CD4-positive, alpha-beta T cell treated with Interleukin-12 subunit alpha and Interleukin-12 subunit beta, for 1 hour (primary cell): ENCODE measurements at regions not wholly inside any gene's neighbourhood (a gene's known extent, or its start where the extent isn't known, plus 50 kb on each side); places are given as distances from the start of the nearest gene placed in this dataset.
"Not testable (repeated sequence)": the region's sequence is repeated elsewhere in the genome, so short reads cannot be mapped to it uniquely, and the experiment has no call there.

Experiments
- DNase-seq: peaks from one replicate; pipeline ENCODE4 v3.0.0-alpha.2; 2020

- DNase-seq, result no peak
Observed at GRCh38 chr10:2777666-2778355, 289.5 kb upstream of the PFKP start.

DNA sequence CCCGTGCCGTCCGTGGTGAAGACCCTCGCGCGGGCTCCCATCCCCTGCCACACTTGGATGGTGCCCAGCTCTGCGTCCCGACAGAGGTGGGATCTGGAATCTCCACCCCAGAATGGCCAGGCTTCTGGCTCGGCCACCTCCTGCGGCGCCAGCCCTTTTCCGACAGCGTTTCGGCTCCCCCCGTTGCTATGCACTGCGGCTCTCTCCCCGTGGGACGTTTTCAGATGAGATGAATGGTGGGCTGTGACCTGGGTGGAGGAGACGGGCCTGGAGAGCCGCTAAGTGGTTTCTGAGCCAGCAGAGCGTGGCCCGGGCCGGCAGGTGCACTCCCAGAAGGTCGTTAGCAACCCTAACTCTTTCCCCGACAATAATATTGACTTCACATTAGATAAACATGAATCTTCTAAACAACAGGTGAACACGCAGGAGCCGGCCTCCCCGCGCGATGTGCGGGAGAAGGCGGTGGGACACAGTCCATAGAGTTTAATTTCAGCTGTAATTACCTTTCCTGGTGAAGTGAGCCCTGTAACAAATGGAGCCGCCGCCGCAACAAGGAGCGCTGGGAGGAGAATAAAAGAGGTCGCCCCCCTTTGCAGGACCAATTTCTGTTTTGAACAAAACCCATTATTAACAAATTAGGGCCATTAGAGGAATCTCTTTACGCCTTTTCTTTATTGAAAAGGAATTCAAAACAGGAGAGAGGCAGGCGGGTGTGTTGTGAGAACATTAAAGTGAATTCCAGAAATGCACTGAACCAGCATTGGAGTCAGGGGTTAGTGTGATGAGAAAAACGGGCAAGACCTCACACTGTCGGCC is 294.3 kb upstream of the PFKP start:
- no peak for DNase-seq

DNA sequence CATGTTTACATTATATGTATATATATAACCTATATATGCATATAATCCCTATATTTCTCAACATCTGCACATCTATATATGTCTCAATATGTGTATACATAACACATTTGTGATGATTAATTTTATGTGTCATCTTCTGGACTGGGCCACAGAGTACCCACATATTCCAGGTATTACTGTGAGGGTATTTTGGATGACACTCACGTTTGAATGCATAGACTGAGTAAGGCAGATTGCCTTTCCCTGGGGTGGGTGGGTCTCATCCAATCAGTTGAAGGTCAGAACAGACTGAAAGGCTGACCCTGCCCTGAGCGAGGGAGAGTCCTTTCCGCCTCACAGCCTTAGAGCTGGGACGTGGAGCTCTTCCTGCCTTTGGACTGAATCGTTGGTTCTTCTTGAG is 295.2 kb upstream of the PFKP start:
- no peak for DNase-seq

DNA sequence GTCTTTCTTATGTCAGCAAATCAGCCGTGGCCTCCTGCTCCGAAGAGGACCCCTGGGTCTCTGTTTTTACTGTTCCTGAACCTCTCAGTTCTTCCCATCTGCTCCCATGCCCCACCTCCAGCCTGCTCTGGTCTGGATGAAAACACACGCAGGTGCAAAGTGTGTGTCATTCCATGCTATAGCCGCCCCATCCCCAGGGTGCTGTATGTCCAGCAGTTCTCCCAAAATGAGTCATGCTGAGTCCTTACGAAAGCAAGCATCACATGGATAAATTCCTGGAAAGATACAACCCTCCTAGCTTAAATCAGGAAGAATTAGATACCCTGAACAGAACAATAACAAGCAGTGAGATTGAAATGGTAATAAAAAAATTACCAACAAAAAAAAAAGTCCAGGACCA is 300.1 kb upstream of the PFKP start:
- DNase-seq, result not testable (repeated sequence)

- DNase-seq, result no peak
Observed at GRCh38 chr10:2761971-2762370, 305.4 kb upstream of the PFKP start.

GRCh38 chr10:2761311-2761710 is 306.0 kb upstream of the PFKP start:
- no peak for DNase-seq

- DNase-seq, result no peak
Observed at GRCh38 chr10:2760736-2761135, 306.6 kb upstream of the PFKP start.

DNA sequence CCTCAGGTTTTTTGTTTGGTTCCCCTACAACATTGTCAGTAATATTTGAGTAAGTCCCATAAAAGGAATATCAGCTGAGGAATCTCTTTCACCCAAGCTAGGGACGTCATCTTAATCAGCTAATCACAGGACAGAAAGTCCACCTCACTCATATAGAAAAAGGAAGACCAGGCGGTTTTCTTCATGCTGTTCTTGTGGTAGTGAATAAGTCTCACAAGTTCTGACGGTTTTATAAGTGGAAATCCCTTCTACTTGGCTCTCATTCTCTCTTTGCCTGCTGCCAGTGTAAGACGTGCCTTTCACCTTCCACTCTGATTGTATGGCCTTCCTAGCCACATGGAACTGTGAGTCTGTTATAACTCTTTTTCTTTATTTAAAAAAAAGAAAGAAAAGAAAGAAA is 308.1 kb upstream of the PFKP start:
- DNase-seq, result no peak

DNA sequence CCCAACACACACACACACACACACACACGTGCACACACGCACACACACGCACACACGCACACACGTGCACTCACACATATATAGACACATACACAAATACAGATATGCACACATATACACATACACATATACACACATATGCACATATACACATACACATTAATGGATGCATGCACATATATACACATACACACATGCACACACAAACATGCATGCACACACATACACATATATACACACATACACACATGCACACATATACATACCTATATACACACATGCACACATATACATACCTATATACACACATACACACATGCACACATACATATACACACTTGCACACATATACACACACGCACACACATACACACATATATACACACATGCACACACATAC is 312.4 kb upstream of the PFKP start:
- DNase-seq, result no peak

DNA sequence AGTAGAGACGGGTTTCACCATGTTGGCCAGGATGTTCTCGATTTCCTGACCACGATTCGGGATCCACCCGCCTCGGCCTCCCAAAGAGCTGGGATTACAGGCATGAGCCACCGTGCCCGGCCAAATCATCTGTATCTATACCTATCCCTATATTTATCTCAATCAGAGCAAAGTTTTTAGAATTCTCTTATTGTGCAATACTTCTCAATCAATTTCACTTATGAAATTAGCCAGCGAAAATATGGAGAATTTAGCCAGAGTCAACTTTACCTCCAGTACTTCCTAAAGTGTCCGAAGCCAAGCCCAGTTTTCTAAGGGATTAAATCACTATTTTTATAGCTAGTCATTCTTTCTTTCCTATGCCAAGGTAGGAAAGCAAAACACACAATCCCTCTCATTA is 319.1 kb upstream of the PFKP start:
- DNase-seq, result no peak

GRCh38 chr10:2746638-2747037 is 320.7 kb upstream of the PFKP start:
- DNase-seq, result no peak

GRCh38 chr10:2745666-2746065 is 321.7 kb upstream of the PFKP start:
- no peak for DNase-seq

DNA sequence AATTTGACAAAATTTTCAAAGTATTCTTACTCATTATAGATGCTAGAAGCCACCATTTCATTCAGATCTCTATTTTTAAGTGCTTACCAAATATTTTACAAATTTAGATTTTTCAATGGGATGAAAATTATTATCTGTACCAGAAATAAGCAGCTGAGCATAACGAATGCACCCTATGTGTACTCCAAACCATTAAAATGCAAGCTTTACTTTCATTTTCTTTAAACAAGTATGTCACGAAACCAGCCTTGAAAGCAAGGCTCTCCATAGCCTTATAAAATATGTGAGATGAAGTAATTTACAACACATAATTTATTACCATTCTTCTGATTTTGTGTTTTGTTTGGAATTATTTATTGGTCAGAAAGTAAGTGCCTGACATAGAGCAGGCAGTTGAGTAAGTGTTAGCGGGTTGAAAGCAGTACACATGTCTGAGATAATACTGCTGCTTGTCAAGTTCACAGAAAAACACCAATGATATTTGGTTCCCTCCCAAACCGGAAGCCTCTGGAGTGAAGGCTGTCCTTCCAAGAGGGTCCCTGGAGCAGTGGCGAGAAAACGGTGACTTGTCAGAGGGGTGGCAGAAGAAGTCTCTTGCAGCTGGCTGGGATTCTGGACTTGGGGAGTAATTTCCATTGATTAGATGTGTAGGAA is 322.7 kb upstream of the PFKP start:
- DNase-seq, result no peak

GRCh38 chr10:2734603-2735002 is 332.7 kb upstream of the PFKP start:
- DNase-seq, result no peak

DNA sequence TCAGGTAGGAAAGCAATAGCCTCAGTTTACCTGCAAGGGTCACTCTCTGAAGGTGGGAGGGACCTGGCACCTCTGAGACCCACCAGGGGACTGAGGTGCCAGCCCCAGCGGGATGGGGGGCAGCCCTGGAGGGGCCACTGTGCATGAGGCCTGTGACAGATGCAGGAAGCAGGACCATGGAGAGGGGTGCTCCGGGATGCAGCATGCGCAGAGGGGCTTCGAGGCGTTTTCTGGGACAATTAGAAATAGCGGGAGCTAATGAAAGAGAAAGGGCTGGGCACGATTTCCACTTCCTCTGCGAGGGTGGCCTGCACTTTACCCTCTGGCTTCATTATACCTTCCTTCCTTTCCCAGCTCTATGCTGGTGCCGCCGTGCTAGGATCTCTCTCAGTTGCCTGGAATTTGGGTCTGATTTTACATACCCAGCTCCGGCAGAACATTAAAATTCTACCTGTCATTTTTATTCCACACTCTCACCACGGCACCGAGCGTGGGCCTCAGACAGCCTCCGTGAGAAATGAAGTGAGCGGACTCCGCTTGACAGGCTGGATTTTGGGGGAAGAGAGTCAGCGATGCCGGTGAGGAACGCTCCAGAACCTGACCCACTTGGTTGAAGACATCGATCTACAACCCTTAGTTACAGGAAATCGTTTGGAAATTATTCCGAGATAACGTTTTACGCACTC is 333.9 kb upstream of the PFKP start:
- DNase-seq, result no peak

DNA sequence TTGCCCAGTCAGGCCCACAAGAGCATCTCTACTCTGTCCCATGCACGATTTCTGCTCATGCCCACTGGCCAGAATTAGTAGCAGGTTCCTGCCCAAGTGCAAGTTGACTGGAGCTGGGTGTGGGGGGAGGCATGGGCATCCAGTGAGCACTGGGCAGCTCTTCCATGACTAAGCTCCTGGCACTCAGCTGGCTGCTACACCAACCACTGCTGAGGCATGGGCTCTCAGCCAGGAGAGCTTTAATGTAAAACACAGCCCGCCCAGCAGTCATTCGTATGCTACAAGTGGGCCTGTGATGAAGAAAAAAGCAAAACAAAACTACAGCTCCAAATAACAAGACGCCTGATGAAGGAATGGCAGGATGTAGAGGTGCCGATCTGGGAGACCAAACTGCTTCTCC is 335.4 kb upstream of the PFKP start:
- no peak for DNase-seq

- no peak for DNase-seq
Observed at GRCh38 chr10:2729197-2729596, 338.2 kb upstream of the PFKP start.

DNA sequence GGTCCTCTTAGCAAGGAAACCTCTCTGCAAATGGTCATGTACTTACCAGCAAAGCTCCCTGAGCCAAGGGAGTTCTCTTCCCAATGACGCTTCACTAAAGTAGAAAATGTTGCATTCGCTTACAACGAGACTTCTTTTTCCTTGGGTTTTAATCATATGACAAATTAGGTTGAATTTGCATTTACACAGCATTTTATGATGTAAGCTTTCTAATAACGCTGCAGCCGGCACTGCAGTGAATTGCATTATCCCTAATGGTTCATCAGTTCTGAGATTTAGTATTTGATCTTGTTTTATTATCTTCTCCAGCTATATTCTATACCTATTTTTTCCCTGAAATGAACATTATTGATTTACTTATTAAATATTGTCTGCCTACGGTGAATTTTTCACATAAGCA is 339.3 kb upstream of the PFKP start:
- no peak for DNase-seq

GRCh38 chr10:2716596-2716995 is 350.8 kb upstream of the PFKP start:
- no peak for DNase-seq

DNA sequence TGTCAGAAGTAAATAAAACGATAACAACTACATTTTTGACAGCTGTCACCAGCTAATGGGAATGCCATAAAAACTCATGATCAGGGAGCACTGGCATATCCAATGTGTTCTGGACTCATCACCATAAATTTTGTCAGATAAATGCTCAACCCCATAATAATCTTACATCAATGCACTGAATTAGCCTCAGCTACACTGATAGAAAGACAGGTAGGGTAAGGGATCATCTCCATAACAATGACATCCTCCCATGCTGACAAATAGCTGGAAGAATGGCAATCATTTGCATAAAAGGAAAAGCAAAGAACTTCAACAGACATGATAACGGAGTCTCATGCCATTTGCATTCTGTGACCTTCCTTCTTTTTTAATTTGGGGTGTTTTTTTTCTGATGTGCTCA is 352.8 kb upstream of the PFKP start:
- DNase-seq, result no peak

DNA sequence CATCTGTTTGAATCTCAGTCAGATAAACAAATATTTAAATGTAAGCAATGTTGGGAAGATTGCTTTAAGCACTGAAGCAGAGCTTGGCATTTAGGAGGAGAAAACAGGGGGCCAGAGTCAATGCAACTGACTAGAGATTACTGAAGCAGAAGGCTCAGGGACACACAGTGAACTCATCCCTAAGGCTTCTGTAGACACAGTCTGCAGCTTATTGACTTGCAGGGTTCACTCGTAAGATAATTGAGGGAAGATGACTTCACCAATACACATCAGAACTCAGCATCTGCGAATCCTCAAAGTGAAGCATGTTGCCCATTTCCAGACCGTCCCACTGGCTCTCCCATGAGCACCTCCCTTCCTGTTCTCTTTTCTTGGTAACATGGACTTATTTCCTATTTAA is 363.4 kb upstream of the PFKP start:
- no peak for DNase-seq

GRCh38 chr10:2701802-2702201 is 365.5 kb upstream of the PFKP start:
- DNase-seq, result no peak

- no peak for DNase-seq
Observed at GRCh38 chr10:2700626-2701305, 366.6 kb upstream of the PFKP start.
